Gastrocnemius medialis (tissue), 4 donors: ENCODE measurements at regions not wholly inside any gene's neighbourhood (a gene's known extent, or its start where the extent isn't known, plus 50 kb on each side); places are given as distances from the start of the nearest gene placed in this dataset.

Source experiments
- ATAC-seq, 2 donors: fragments of 150-250 bp; one replicate each; pipeline ENCODE4 v1.9.1; 2016
- DNase-seq, 2 donors: peaks; one replicate each; pipeline ENCODE4 v3.0.0-alpha.2; 2019
- H3K27ac ChIP-seq, 4 donors: fragments of 200-600 bp; sonication (generic); 1 replicate in 1 of 4; 2 replicates in 3 of 4; pipeline ENCODE4 v1.5.1; 2016 to 2018; ENCODE audit warnings: mild to moderate bottlenecking in 2 of 4, moderate library complexity in 1 of 4
- H3K27me3 ChIP-seq, 3 donors: fragments of 200-600 bp; sonication (generic) in 2 of 3; 1 replicate in 1 of 3; 2 replicates in 2 of 3; pipeline versions ENCODE4 v1.5.1 to v1.6.0; 2016 to 2019; ENCODE audit warnings: mild to moderate bottlenecking in 1 of 3, moderate library complexity in 1 of 3
- H3K36me3 ChIP-seq, 2 donors: fragments of 200-600 bp; sonication (generic) in 1 of 2; one replicate each; pipeline ENCODE4 v1.5.1; 2017 to 2018
- H3K4me1 ChIP-seq, 2 donors: fragments of 200-600 bp; sonication (generic) in 1 of 2; one replicate each; pipeline ENCODE4 v1.5.1; 2016 to 2017; ENCODE audit warnings: mild to moderate bottlenecking in 2 of 2
- H3K4me3 ChIP-seq, 4 donors: fragments of 200-600 bp; sonication (generic) in 3 of 4; 1 replicate in 1 of 4; 2 replicates in 3 of 4; pipeline ENCODE4 v1.5.1; 2016 to 2019; ENCODE audit warnings: mild to moderate bottlenecking in 2 of 4
- H3K9me3 ChIP-seq, 3 donors: fragments of 200-600 bp; sonication (generic) in 2 of 3; 1 replicate in 1 of 3; 2 replicates in 2 of 3; pipeline ENCODE4 v1.5.1; 2016 to 2019
- CTCF ChIP-seq, 5 experiments: fragments of 450-650 bp in 3 of 5; fragments of 200-600 bp in 2 of 5; sonication (generic) in 2 of 5; IDR thresholded peaks in 4 of 5; conservative IDR thresholded peaks in 1 of 5; 1 replicate in 4 of 5; 2 replicates in 1 of 5; pipeline ENCODE4 v1.5.1; 2016 to 2019; ENCODE audit warnings: antibody characterized with exemption in 5 of 5, mild to moderate bottlenecking in 3 of 5, moderate library complexity in 3 of 5
- POLR2A ChIP-seq, 2 donors: fragments of 450-650 bp; IDR thresholded peaks; one replicate each; pipeline ENCODE4 v1.6.1; 2017; ENCODE audit warnings: antibody characterized with exemption in 2 of 2, mild to moderate bottlenecking in 2 of 2, moderate library complexity in 2 of 2
- in situ Hi-C, 4 donors: fragments of 200-750 bp; cut with MboI; loops; one replicate each; pipeline versions ENCODE4 v1.15.0 to v1.8.0; 2017; ENCODE audit warnings: low sequenced_read_pairs in 4 of 4
- intact Hi-C: fragments of 100-400 bp; cut with DNase I; formaldehyde crosslinking; loops from one replicate; pipeline ENCODE4 v1.15.1; 2023; ENCODE audit warnings: low total_unique reads

- DNase-seq (no peak), ATAC-seq (no peak)
- H3K36me3 ChIP-seq = no peaks in the 10 kb centered on the region
- no peak overlapping the region for H3K27ac ChIP-seq
- H3K4me3 ChIP-seq = no peak overlapping the region
- no peak for TF ChIP-seq CTCF (IDR thresholded peaks at IDR 0.05 in 4 of 5, conservative IDR thresholded peaks at IDR 0.05 in 1 of 5)
- no peak for TF ChIP-seq POLR2A (IDR thresholded peaks at IDR 0.05)
- intact Hi-C loops = no loop called here
- no peaks in the 10 kb centered on the region for H3K4me1 ChIP-seq
- in situ Hi-C loops = no loop called here
- peaks cover 0 to 5% (median 0%) of the 10 kb centered on the region in 3 donors for H3K27me3 ChIP-seq
- no peaks in the 10 kb centered on the region for H3K9me3 ChIP-seq
Observed at GRCh38 chr1:98458511-98459485, 202.7 kb upstream of the SNX7 start.

- Histone ChIP-seq H3K9me3 (no peaks in the 10 kb centered on the region), H3K4me3 (no peak overlapping the region), H3K27ac (no peak overlapping the region), H3K4me1 (no peaks in the 10 kb centered on the region), H3K27me3 (peaks cover 0 to 5% (median 0%) of the 10 kb centered on the region in 3 donors), H3K36me3 (no peaks in the 10 kb centered on the region)
- ATAC-seq (no peak), DNase-seq (no peak)
- in situ Hi-C loops (no loop called here), intact Hi-C loops (no loop called here)
- TF ChIP-seq CTCF (IDR thresholded peaks at IDR 0.05 in 4 of 5, conservative IDR thresholded peaks at IDR 0.05 in 1 of 5) = no peak
Observed at GRCh38 chr1:98457248-98457647, 204.3 kb upstream of the SNX7 start.

GRCh38 chr1:98454666-98455065, 206.9 kb upstream of the SNX7 start:
- Histone ChIP-seq H3K4me1 (no peaks in the 10 kb centered on the region), H3K27me3 (peaks cover 0 to 5% (median 0%) of the 10 kb centered on the region in 3 donors), H3K27ac (no peak overlapping the region), H3K36me3 (no peaks in the 10 kb centered on the region), H3K4me3 (no peak overlapping the region), H3K9me3 (no peaks in the 10 kb centered on the region)
- DNase-seq (no peak), ATAC-seq (no peak)
- TF ChIP-seq POLR2A (IDR thresholded peaks at IDR 0.05) = no peak
- TF ChIP-seq CTCF (IDR thresholded peaks at IDR 0.05 in 4 of 5, conservative IDR thresholded peaks at IDR 0.05 in 1 of 5) = no peak
- in situ Hi-C loops = no loop called here
- intact Hi-C loops = no loop called here

GRCh38 chr1:98453066-98453465, 208.5 kb upstream of the SNX7 start:
- Histone ChIP-seq H3K27ac (no peak overlapping the region), H3K9me3 (no peaks in the 10 kb centered on the region), H3K4me3 (no peak overlapping the region), H3K36me3 (no peaks in the 10 kb centered on the region), H3K4me1 (no peaks in the 10 kb centered on the region), H3K27me3 (peaks cover 0 to 5% (median 0%) of the 10 kb centered on the region in 3 donors)
- intact Hi-C loops = no loop called here
- ATAC-seq = no peak
- no peak for TF ChIP-seq CTCF (IDR thresholded peaks at IDR 0.05 in 4 of 5, conservative IDR thresholded peaks at IDR 0.05 in 1 of 5)
- no peak for TF ChIP-seq POLR2A (IDR thresholded peaks at IDR 0.05)
- DNase-seq = no peak
- in situ Hi-C loops = no loop called here
